Daoy (cell line): ENCODE measurements at regions not wholly inside any gene's neighbourhood (a gene's known extent, or its start where the extent isn't known, plus 50 kb on each side); places are given as distances from the start of the nearest gene placed in this dataset.
A peak's percentile ranks its signal among the peaks of the same experiment; 100 is the strongest.
"Not testable (repeated sequence)": the region's sequence is repeated elsewhere in the genome, so short reads cannot be mapped to it uniquely, and the experiment has no call there.

Source experiments
- DNase-seq: peaks from one replicate; pipeline ENCODE4 v3.0.0-alpha.2; 2015; ENCODE audit warnings: low read depth

- no peak for DNase-seq
Measured at GRCh38 chr7:149604521-149604920, 106.9 kb upstream of the ZNF746 start.

GRCh38 chr7:149600669-149601330 is 103.2 kb upstream of the ZNF746 start:
- DNase-seq = not testable (repeated sequence)

DNA sequence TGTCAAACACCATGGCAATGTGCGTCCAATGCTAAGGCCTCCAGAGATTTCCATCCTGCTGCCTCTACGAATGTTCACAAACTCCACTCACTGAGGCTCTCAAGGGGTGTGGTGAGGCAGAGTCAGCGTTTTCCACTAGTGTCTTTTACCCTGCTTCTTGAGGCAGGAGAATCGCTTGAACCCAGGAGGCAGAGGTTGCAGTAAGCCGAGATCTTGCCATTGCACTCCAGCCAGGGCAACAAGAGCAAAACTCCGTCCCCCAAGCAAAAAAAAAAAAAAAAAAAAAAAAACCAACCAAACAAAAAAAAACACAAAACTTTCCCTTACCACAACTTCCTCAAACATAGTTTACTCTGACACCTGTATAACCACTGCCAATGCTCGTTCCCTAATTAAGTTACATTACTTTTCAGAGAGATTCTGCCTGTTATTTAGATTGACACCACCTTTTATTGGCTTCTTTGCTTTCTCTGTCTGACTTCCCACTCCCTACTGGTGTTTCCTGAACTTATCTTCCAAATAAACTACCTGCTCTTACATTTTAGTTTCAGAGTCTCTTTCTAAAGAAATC is 102.1 kb upstream of the ZNF746 start:
- no peak for DNase-seq

- DNase-seq = peak; percentile 44
Measured at GRCh38 chr7:149598721-149599308, 101.2 kb upstream of the ZNF746 start.

DNA sequence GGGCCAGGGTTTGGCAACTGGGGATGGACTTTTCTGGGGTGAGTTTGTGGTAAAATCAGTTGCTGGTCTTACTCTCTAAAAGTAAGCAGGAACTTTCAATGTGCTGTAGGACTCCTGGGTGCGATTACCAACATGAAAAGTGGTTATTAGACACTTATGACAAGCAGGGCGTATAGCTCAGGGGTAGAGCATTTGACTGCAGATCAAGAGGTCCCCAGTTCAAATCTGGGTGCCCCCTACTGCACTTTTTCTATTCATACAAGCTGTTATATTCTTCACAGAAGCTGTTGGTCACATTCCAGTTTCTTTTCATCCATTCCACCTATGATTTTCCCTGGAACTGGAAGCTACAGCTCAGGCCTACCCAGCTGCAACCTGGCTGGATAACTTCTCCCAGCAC is 100.2 kb upstream of the ZNF746 start:
- DNase-seq = not testable (repeated sequence)

- no peak for DNase-seq
Measured at GRCh38 chr7:149595541-149595940, 97.9 kb upstream of the ZNF746 start.

- DNase-seq = no peak
Measured at GRCh38 chr7:149595078-149595477, 97.5 kb upstream of the ZNF746 start.

DNA sequence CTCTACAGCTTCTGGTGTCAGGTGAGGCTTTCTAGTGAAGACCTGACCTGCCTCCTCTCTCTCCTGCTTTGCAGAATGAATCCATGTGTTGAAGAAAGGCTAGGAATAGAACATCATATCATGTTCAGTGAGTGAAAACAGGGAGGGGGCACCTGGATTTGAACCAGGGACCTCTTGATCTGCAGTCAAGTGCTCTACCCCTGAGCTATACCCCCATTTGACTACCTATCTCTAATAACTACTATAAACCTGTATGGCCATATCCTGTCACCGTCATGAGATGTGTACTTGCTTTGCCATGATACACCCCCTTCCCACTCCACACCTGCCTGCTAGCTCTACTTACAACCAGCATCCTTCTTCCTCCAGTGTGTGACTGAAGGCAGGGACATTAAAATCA is 91.3 kb upstream of the ZNF746 start:
- DNase-seq = no peak

GRCh38 chr7:149586646-149587645 is 89.3 kb upstream of the ZNF746 start:
- no peak for DNase-seq

GRCh38 chr7:149584530-149584929 is 86.9 kb upstream of the ZNF746 start:
- DNase-seq = no peak

GRCh38 chr7:149584009-149584408 is 86.4 kb upstream of the ZNF746 start:
- DNase-seq = no peak

DNA sequence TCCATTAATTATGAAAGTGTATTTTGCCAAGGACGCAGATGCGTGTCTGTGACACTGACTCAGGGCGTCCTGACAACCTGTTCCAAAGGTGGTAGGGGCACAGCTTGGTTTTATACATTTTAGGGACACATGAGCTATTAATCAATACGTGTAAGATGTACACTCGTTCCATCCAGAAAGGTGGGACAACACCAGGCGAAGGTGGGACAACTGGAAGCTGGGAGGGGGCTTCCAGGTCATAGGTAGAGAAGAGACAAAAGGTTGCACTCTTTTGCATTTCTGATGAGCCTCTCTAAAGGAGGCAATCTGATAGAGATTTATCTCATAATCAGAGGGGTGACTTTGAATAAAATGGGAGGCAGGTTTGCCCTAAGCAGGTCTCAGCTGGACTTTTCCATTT is 82.7 kb upstream of the ZNF746 start:
- DNase-seq = no peak

GRCh38 chr7:149579365-149579764 is 81.8 kb upstream of the ZNF746 start:
- not testable (repeated sequence) for DNase-seq

- DNase-seq = not testable (repeated sequence)
Measured at GRCh38 chr7:149574428-149574827, 76.8 kb upstream of the ZNF746 start.

GRCh38 chr7:149573519-149573918 is 75.9 kb upstream of the ZNF746 start:
- no peak for DNase-seq

DNA sequence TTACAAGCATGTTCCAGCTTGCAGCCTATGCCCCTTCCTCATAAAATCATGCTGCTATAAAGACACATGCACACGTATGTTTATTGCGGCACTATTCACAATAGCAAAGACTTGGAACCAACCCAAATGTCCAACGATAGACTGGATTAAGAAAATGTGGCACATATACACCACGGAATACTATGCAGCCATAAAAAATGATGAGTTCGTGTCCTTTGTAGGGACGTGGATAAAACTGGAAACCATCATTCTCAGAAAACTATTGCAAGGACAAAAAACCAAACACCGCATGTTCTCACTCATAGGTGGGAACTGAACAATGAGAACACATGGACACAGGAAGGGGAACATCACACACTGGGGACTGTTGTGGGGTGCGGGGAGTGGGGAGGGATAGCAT is 75.3 kb upstream of the ZNF746 start:
- DNase-seq = not testable (repeated sequence)

DNA sequence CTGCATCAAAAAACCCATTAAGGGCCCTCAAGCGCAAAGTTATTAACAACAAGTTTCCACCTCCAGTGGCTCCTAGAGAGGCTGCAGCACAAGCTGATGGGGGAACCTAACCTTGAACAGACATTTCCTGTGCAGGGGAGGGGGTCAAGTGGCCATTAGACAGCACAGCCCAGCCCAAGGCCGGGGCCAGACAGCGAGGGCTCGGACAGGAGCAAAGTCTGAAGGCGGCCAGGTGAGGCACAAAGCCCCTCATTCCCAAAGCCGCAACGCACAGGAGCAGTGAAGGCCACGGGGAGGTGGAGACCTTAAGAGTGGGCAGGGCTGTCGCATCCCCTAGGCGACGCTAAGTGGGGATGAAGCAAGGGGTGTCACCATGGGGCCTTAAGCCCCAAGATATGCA is 73.2 kb upstream of the ZNF746 start:
- no peak for DNase-seq

DNA sequence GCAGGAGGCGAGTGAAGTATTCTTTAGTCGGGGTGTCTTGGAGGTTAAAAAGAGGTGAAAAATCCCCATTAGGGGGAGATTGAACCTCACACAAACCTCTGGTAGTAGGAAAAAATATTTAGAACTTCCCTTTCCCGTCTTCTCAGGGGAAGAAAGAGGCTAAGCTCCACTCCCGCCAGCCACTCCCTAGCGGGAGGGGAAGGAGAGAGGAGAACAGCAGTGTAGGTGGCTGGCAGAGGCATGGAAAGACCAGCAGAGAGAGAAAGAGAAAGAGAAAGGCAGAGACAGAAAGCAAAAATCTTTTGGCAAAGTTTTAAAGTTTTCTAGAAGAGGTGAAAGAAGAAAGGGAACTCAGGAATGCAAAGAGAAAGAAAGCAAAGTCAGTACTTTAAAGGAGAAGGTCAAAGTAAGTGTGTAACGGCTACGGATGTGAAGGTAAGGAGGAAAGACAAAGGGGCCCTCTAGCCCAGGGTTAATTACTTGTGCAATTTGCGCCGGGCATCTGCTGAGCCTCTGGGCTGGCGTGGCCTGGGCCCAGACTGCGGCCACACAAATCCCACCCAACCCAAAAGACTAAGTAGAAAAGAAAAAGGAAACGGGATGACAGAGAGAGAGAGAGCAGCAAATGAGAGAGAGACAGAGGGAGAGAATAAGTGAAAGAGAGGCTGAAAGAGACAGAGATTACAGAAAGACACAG is 72.3 kb upstream of the ZNF746 start:
- peak; percentile 18 for DNase-seq

GRCh38 chr7:149569025-149569725 is 71.6 kb upstream of the ZNF746 start:
- DNase-seq = peak; percentile 64

GRCh38 chr7:149568218-149568617 is 70.6 kb upstream of the ZNF746 start:
- DNase-seq = no peak

- no peak for DNase-seq
Measured at GRCh38 chr7:149566103-149566502, 68.5 kb upstream of the ZNF746 start.
